ENCODE measurements at regions not wholly inside any gene's neighbourhood (a gene's known extent, or its start where the extent isn't known, plus 50 kb on each side); places are given as distances from the start of the nearest gene placed in this dataset.

DNA sequence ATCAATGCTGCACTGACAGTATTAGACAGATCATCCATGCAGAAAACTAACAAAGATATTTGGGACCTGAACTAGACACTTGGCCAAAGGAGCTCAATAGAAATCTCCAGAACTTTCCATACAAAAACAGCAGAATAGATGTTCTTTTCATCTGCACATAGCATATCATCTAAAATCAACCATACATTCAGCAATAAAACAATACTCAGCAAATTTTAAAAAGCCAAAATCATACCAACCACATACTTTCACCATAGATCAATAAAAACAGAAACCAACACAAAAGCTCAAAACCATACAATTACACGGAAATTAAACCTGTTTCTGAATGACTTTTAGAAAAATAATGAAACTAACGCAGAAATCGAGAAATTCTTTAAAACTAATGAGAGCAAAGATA, 592.6 kb downstream of the SLITRK5 start:
- H3F3A ChIP-seq (ENCODE audit: low read length, unreplicated experiment): no peaks in the 10 kb centered on the region
- BruUV-seq (replicated peaks): no TSS peak
- no peak overlapping the region for H3K4me3 ChIP-seq (ENCODE audit: low read length)
- no peak for DNase-seq
- no peak overlapping the region for H3K27ac ChIP-seq (ENCODE audit: low read length)
- no peaks in the 10 kb centered on the region for H4K20me1 ChIP-seq (ENCODE audit: low read length)
- H3K9me3 ChIP-seq (ENCODE audit: low read length): no peaks in the 10 kb centered on the region
- no peak for ATAC-seq
- H3K4me1 ChIP-seq (ENCODE audit: insufficient read depth, low read length): no peaks in the 10 kb centered on the region
- no peaks in the 10 kb centered on the region for H3K9me2 ChIP-seq (replicated peaks; ENCODE audit: low read length)
- H3K27me3 ChIP-seq (ENCODE audit: low read length): no peaks in the 10 kb centered on the region
- no peaks in the 10 kb centered on the region for H3K79me2 ChIP-seq (ENCODE audit: low read length)
- ChIA-PET CTCF (no interaction called here), POLR2A (ENCODE audit: unreplicated experiment) (no interaction called here)
- no peak overlapping the region for H2AFZ ChIP-seq (ENCODE audit: low read length)
- intact Hi-C loops (cut with micrococcal nuclease): no loop called here
- no peak for TF ChIP-seq EZH2phosphoT487 (IDR thresholded peaks at IDR 0.05; ENCODE audit: borderline replicate concordance, low read length)
- no peak for TF ChIP-seq EZH2 (IDR thresholded peaks at IDR 0.05; ENCODE audit: low read length, unreplicated experiment)
- TF ChIP-seq, protein P1, sequence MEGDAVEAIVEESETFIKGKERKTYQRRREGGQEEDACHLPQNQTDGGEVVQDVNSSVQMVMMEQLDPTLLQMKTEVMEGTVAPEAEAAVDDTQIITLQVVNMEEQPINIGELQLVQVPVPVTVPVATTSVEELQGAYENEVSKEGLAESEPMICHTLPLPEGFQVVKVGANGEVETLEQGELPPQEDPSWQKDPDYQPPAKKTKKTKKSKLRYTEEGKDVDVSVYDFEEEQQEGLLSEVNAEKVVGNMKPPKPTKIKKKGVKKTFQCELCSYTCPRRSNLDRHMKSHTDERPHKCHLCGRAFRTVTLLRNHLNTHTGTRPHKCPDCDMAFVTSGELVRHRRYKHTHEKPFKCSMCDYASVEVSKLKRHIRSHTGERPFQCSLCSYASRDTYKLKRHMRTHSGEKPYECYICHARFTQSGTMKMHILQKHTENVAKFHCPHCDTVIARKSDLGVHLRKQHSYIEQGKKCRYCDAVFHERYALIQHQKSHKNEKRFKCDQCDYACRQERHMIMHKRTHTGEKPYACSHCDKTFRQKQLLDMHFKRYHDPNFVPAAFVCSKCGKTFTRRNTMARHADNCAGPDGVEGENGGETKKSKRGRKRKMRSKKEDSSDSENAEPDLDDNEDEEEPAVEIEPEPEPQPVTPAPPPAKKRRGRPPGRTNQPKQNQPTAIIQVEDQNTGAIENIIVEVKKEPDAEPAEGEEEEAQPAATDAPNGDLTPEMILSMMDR (conservative IDR thresholded peaks at IDR 0.05; ENCODE audit: low read depth, low read length): no peak
- H3K36me3 ChIP-seq (ENCODE audit: low read depth, low read length): no peaks in the 10 kb centered on the region
- H3K9ac ChIP-seq (ENCODE audit: low read length): no peak overlapping the region
- no peak overlapping the region for H3K4me2 ChIP-seq (ENCODE audit: low read length)

DNA sequence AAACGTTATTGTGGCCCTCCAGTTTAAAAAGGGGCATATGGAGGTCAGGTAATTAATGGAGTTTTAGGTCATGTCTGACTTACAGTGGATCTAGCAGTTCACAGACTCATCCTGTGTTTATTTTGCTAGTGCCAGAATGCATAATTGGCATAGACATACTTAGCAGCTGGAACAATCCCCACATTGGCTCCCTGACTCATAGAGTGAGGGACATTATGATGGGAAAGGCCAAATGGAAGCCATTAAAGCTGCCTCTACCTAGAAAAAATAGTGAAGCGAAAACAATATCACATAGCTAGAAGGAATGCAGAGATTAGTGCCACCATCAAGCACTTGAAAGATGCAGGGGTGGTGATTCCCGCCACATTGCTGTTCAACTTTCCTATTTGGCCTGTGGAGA, 610.7 kb downstream of the SLITRK5 start:
- DNase-seq (no peak), ATAC-seq (no peak)
- intact Hi-C loops (cut with micrococcal nuclease): no loop called here
- CTCF ChIA-PET: no interaction called here
- no peaks in the 10 kb centered on the region for H3K4me1 ChIP-seq (ENCODE audit: insufficient read depth, low read length)
- POLR2A ChIA-PET (ENCODE audit: unreplicated experiment): no interaction called here
- no peaks in the 10 kb centered on the region for H3K9me2 ChIP-seq (replicated peaks; ENCODE audit: low read length)
- no peak overlapping the region for H3K4me3 ChIP-seq (ENCODE audit: low read length)
- no peaks in the 10 kb centered on the region for H3F3A ChIP-seq (ENCODE audit: low read length, unreplicated experiment)
- H3K9ac ChIP-seq (ENCODE audit: low read length): no peak overlapping the region
- TF ChIP-seq, protein P1 (conservative IDR thresholded peaks at IDR 0.05; ENCODE audit: low read depth, low read length): no peak
- no peak for TF ChIP-seq EZH2phosphoT487 (IDR thresholded peaks at IDR 0.05; ENCODE audit: borderline replicate concordance, low read length)
- no peak for TF ChIP-seq EZH2 (IDR thresholded peaks at IDR 0.05; ENCODE audit: low read length, unreplicated experiment)
- no peaks in the 10 kb centered on the region for H4K20me1 ChIP-seq (ENCODE audit: low read length)
- no peak overlapping the region for H3K4me2 ChIP-seq (ENCODE audit: low read length)
- no peak overlapping the region for H2AFZ ChIP-seq (ENCODE audit: low read length)
- no peak overlapping the region for H3K27ac ChIP-seq (ENCODE audit: low read length)
- BruUV-seq (replicated peaks): no TSS peak
- no peaks in the 10 kb centered on the region for H3K36me3 ChIP-seq (ENCODE audit: low read depth, low read length)
- no peaks in the 10 kb centered on the region for H3K9me3 ChIP-seq (ENCODE audit: low read length)
- H3K79me2 ChIP-seq (ENCODE audit: low read length): no peaks in the 10 kb centered on the region
- no peaks in the 10 kb centered on the region for H3K27me3 ChIP-seq (ENCODE audit: low read length)

DNA sequence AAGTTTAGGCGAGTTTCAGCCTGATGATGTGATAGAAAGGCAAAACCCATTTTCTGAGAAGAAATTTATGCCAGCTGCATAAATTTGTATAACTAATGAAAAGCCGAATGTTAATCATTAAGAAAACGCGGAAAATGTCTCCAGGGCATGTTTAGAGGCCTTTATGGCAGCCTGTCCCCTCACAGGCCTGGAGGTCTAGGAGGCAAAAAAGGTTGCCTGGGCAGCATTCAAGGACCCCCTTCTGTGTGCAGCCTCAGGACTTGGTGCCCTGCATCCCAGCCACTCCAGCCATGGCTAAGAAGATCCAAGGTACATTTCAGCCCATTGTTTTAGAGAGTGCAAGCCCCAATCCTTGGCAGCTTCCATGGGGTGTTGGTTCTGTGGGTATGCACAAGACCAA, 614.2 kb downstream of the SLITRK5 start:
- TF ChIP-seq EZH2 (IDR thresholded peaks at IDR 0.05; ENCODE audit: low read length, unreplicated experiment): no peak
- TF ChIP-seq, protein P1 (conservative IDR thresholded peaks at IDR 0.05; ENCODE audit: low read depth, low read length): no peak
- no peak for TF ChIP-seq EZH2phosphoT487 (IDR thresholded peaks at IDR 0.05; ENCODE audit: borderline replicate concordance, low read length)
- ATAC-seq: no peak

More for the DNA sequence above, 614.2 kb downstream of the SLITRK5 start:
- H3K27me3 ChIP-seq (ENCODE audit: low read length): no peaks in the 10 kb centered on the region
- intact Hi-C loops (cut with micrococcal nuclease): no loop called here
- H3K9me2 ChIP-seq (replicated peaks; ENCODE audit: low read length): no peaks in the 10 kb centered on the region
- H3K36me3 ChIP-seq (ENCODE audit: low read depth, low read length): no peaks in the 10 kb centered on the region
- BruUV-seq (replicated peaks): no TSS peak
- H3K4me1 ChIP-seq (ENCODE audit: insufficient read depth, low read length): no peaks in the 10 kb centered on the region
- H3F3A ChIP-seq (ENCODE audit: low read length, unreplicated experiment): no peaks in the 10 kb centered on the region
- DNase-seq: no peak
- ChIA-PET POLR2A (ENCODE audit: unreplicated experiment) (no interaction called here), CTCF (no interaction called here)
- H3K9me3 ChIP-seq (ENCODE audit: low read length): no peaks in the 10 kb centered on the region
- no peaks in the 10 kb centered on the region for H3K79me2 ChIP-seq (ENCODE audit: low read length)
- no peak overlapping the region for H2AFZ ChIP-seq (ENCODE audit: low read length)
- no peaks in the 10 kb centered on the region for H4K20me1 ChIP-seq (ENCODE audit: low read length)
- H3K4me2 ChIP-seq (ENCODE audit: low read length): no peak overlapping the region
- no peak overlapping the region for H3K27ac ChIP-seq (ENCODE audit: low read length)
- H3K4me3 ChIP-seq (ENCODE audit: low read length): no peak overlapping the region
- no peak overlapping the region for H3K9ac ChIP-seq (ENCODE audit: low read length)
